ENCODE measurements at regions not wholly inside any gene's neighbourhood (a gene's known extent, or its start where the extent isn't known, plus 50 kb on each side); places are given as distances from the start of the nearest gene placed in this dataset.

DNA sequence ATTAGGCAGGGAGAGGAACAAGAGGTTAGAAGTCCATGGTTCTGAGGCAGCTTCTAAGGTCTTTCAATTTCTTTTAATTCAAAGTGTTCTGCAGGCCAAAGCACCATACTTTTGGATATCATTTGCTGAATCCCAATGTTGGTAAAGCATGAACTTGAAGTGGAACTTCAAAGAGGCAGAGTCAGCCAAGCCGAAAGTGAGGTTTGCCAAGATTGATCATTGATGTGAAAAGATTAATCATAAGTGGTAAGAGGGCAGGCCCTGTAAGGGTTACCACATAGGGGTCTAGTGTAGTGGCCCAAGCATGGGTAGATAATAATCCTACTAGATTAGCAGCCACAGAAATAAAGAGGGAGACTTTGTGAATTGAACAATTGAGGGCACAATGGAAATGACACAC, 191.7 kb upstream of the DIO2 start:
- H3K4me1 Mint-ChIP-seq, result no peaks in the 10 kb centered on the region
- POLR2A ChIA-PET, result no interaction called here
- H3K27me3 Mint-ChIP-seq, result peaks cover 0 to 9% (median 0%) of the 10 kb centered on the region in 5 donors

DNA sequence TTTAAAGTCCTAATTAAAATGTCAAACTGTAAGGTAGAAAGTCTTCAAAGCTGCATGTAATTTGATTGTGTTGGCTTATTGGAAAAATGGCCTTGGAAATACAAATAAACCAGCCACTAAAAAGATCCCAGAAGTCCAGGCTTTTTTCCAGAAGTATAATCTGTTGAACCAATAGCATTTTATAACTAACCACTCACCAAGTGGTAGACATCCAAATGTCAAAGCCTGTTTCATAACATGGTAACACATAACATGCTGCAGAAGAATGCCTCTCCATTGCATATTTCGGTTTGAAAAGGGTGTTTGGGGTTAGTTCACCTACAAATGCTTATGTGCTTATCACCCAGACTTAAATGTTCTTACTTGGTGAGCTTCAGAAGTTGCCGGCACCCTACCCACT, 183.7 kb upstream of the DIO2 start:
- peaks cover 0 to 16% (median 9%) of the 10 kb centered on the region in 9 donors for H3K9me3 Mint-ChIP-seq
- peaks cover 0 to 1% (median 0%) of the 10 kb centered on the region in 5 donors for H3K27me3 Mint-ChIP-seq
- H3K4me3 Mint-ChIP-seq, result no peak overlapping the region
- no peaks in the 10 kb centered on the region for H3K4me1 Mint-ChIP-seq
- ATAC-seq, result no peak
- no peak overlapping the region for H3K27ac Mint-ChIP-seq
- no peak for DNase-seq
- POLR2A ChIA-PET, result no interaction called here
- no peaks in the 10 kb centered on the region for H3K36me3 Mint-ChIP-seq

More for the DNA sequence above, 191.7 kb upstream of the DIO2 start:
- Mint-ChIP-seq H3K36me3 (no peaks in the 10 kb centered on the region), H3K9me3 (peaks cover 0 to 15% (median 3%) of the 10 kb centered on the region in 9 donors), H3K4me3 (no peak overlapping the region), H3K27ac (no peak overlapping the region)
- ATAC-seq (no peak), DNase-seq (no peak)

DNA sequence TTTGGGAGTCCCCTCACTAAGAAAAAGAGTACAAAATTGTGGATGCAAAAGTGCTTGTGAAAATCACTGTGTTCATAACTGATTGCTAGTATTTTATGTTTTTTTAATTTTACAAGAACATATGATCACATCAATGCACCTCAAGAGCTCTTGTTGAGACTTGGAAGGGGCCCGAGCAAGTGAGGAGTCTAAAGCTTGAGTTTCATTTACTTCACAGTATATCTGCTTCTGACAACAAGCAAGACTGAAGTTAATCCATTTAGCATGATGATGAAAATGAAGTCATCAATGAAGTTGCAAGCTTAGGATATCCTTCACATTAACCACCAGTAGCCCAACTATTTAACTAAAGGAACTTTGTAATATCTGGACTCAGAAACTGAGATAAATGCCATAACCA, 182.5 kb upstream of the DIO2 start:
- DNase-seq (no peak), ATAC-seq (no peak)
- H3K4me3 Mint-ChIP-seq, result no peak overlapping the region
- no peak overlapping the region for H3K27ac Mint-ChIP-seq
- POLR2A ChIA-PET, result no interaction called here
- no peaks in the 10 kb centered on the region for H3K36me3 Mint-ChIP-seq
- peaks cover 0 to 19% (median 10%) of the 10 kb centered on the region in 9 donors for H3K9me3 Mint-ChIP-seq
- peaks cover 0 to 1% (median 0%) of the 10 kb centered on the region in 5 donors for H3K27me3 Mint-ChIP-seq
- H3K4me1 Mint-ChIP-seq, result no peaks in the 10 kb centered on the region

DNA sequence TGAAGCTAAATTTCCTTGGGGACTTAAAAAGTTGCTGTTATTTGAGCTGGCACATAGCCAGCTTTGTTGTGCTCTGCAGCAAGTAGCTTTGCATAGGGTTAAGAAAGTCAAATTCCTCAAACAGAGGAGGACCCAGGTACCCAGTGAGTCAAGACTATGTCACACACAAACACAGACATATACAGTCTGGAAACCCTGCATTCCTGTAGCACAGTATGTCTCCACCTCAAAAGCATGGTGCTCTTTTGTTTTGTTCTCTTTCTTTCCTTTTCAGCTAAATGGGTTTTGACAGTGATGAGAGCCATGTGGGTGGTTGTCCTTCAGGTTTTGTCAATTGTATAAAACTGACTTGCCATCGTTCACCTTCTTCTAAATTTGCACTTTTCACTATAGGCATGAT, 179.6 kb upstream of the DIO2 start:
- H3K4me3 Mint-ChIP-seq, result no peak overlapping the region
- POLR2A ChIA-PET, result no interaction called here
- H3K9me3 Mint-ChIP-seq, result peaks cover 0 to 7% (median 1%) of the 10 kb centered on the region in 9 donors
- H3K4me1 Mint-ChIP-seq, result no peaks in the 10 kb centered on the region
- DNase-seq (no peak), ATAC-seq (no peak)
- no peaks in the 10 kb centered on the region for H3K36me3 Mint-ChIP-seq
- H3K27ac Mint-ChIP-seq, result no peak overlapping the region
- peaks cover 0 to 3% (median 0%) of the 10 kb centered on the region in 5 donors for H3K27me3 Mint-ChIP-seq

DNA sequence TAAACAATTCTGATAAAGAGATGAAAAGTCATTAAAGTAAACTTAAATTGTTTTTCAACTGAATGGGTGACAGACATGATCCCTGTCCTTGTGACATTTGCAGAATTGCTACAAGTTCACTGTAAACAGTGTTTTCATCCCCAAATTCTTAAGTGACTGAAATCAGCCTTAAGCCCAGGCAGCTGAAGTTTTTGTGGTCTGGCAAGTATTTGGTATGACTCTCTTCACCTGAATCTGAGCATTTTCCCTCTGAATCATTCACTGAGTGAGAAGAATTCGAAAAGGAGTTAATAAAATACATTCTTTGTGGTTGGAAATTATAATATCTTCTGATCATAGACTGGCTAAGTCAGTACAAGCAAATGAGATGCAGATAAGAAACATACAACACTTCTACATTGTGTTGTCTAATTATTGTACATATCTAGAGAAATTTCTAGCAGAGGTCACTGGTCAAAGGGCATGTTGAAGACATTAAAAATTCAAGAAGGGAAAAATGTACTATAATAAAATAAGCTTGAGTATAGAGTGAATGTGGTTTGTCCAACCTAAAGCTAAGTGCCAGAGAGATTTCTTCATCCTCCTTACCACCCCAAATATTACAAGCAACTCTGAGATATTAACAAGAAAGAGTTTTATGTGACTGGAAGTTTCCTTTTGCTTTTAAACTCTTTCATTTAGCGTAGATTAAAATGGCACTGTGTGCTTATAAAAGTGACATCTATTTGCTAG, 177.8 kb upstream of the DIO2 start:
- Mint-ChIP-seq H3K27me3 (peaks cover 0 to 5% (median 0%) of the 10 kb centered on the region in 5 donors), H3K9me3 (peaks cover 0 to 4% (median 0%) of the 10 kb centered on the region in 9 donors), H3K4me1 (no peaks in the 10 kb centered on the region), H3K27ac (no peak overlapping the region), H3K4me3 (no peak overlapping the region), H3K36me3 (no peaks in the 10 kb centered on the region)
- ATAC-seq (no peak), DNase-seq (no peak)
- POLR2A ChIA-PET, result no interaction called here

DNA sequence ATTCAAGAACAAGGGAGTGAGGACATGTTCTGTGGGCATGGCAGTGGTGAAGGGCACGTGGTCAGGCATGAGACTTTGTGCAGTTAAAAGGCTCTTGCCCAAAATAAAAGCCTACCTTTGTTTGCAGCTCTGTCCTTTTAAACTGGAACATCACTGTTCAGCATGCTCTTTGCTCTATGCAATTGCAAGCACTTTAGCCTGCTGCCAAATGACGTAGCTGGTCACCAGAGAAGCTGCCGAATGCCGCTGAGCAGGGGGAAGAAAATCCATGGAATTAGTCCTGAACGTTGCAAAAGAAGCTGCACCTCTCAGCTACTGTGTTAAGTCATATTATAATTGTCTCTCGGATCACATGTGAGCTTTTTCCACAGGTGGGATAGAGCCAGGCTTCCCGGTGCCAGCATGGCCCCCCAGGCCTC, 176.3 kb upstream of the DIO2 start:
- POLR2A ChIA-PET, result no interaction called here
- ATAC-seq (no peak), DNase-seq (no peak)
- H3K27ac Mint-ChIP-seq, result no peak overlapping the region
- H3K36me3 Mint-ChIP-seq, result no peaks in the 10 kb centered on the region
- H3K9me3 Mint-ChIP-seq, result peaks cover 0 to 4% (median 0%) of the 10 kb centered on the region in 9 donors
- H3K4me1 Mint-ChIP-seq, result no peaks in the 10 kb centered on the region
- peaks cover 0 to 5% (median 0%) of the 10 kb centered on the region in 5 donors for H3K27me3 Mint-ChIP-seq
- H3K4me3 Mint-ChIP-seq, result no peak overlapping the region

DNA sequence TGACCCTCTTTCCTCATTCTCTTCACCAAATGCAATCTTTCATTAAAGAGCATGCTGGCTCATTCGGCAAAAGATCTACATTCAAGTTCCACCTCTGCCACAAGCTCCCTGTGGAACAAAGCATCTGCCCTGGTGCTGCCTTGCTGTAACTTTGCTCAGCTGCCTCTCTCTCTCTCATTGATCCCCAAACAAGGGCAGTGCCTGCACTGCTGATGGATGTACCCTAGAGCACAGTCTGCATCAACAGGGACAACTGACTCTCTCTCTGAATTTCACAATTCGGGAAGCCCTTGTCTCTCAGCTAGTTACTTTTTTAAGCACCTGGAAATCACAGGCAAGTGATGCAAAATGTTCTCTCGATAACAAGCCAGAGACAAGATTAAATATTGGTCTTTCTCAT, 174.0 kb upstream of the DIO2 start:
- no peak overlapping the region for H3K27ac Mint-ChIP-seq
- peaks cover 0 to 4% (median 2%) of the 10 kb centered on the region in 9 donors for H3K9me3 Mint-ChIP-seq
- POLR2A ChIA-PET, result no interaction called here
- no peaks in the 10 kb centered on the region for H3K4me1 Mint-ChIP-seq
- ATAC-seq (no peak), DNase-seq (no peak)
- H3K4me3 Mint-ChIP-seq, result no peak overlapping the region
- no peaks in the 10 kb centered on the region for H3K36me3 Mint-ChIP-seq
- H3K27me3 Mint-ChIP-seq, result peaks cover 0 to 5% (median 0%) of the 10 kb centered on the region in 5 donors

DNA sequence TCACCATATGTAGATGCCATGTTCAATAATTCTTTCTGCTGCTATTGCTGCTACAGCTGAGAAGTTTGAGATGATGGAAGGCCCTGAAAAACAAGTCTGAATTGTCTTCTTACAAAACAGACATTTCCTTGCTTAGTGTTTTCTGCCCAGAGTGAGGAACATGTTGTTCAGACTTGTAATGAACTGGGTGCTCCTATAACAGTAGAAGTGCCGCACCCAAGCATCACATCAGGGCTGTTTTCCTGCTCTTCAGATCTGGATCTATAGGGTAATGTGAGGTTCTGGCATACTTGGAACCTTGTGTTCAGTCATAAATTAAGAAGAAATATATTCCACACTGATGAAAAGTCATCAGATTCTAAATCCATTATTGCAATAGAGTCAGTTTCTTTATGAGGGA, 171.9 kb upstream of the DIO2 start:
- Mint-ChIP-seq H3K27ac (no peak overlapping the region), H3K4me1 (no peaks in the 10 kb centered on the region)
- POLR2A ChIA-PET, result no interaction called here

DNA sequence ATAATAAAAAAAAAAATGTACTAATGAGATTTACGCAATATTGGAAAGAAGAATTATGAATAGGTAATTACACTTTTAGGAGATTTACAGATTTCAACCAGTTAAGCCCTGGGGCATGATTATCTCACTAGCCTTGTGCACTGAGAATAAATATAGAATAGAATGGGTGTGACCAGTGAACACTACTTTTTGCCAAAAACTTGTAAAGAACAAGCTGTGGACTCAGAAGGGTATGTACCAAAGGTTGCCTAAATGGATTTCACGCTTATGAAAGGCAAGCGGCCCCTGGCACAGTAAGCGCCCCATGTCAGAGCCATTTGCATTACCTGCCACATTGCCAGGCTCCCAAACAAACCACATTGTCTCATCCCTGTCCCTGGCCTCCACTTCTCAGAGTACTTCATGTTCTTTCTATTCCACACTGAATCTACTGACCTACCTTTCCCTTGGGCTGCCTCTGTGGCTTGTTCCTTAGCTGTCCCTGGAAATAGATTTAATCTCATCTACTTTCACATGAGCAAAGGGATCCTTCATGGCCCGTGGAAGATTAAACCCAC, 170.6 kb upstream of the DIO2 start:
- no peak for DNase-seq
- Mint-ChIP-seq H3K27ac (no peak overlapping the region), H3K36me3 (no peaks in the 10 kb centered on the region), H3K27me3 (peaks cover 0 to 3% (median 2%) of the 10 kb centered on the region in 5 donors), H3K4me3 (no peak overlapping the region), H3K4me1 (no peaks in the 10 kb centered on the region), H3K9me3 (peaks cover 0 to 3% (median 1%) of the 10 kb centered on the region in 9 donors)
- POLR2A ChIA-PET, result no interaction called here
- no peak for ATAC-seq

More for the DNA sequence above, 171.9 kb upstream of the DIO2 start:
- ATAC-seq (no peak), DNase-seq (no peak)
- H3K27me3 Mint-ChIP-seq, result peaks cover 0 to 4% (median 0%) of the 10 kb centered on the region in 5 donors
- H3K4me3 Mint-ChIP-seq, result no peak overlapping the region
- no peaks in the 10 kb centered on the region for H3K36me3 Mint-ChIP-seq
- peaks cover 0 to 4% (median 0%) of the 10 kb centered on the region in 9 donors for H3K9me3 Mint-ChIP-seq

DNA sequence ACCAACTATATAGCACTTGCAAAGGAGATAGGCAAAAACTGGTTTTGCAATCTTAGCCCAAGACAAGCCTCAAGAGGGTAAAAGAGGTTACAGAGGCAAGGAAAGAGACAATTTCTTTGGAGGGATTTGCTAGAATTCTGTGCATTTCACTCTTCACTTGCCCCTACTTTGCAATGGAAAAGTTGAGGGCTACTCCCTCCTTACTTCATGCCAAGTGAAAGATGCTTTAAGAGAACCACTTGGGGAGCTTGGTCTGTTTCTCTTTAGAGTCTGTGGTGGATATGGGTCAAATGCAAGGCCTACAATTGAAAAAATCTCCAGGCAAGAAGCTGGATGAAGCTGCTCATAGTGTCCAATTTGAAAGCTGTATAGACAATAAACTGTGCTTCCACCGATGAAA, 167.7 kb upstream of the DIO2 start:
- Mint-ChIP-seq H3K36me3 (no peaks in the 10 kb centered on the region), H3K4me3 (no peak overlapping the region), H3K4me1 (no peaks in the 10 kb centered on the region), H3K27ac (no peak overlapping the region), H3K27me3 (peaks cover 0 to 10% (median 3%) of the 10 kb centered on the region in 5 donors), H3K9me3 (peaks cover 0 to 14% (median 0%) of the 10 kb centered on the region in 9 donors)
- POLR2A ChIA-PET, result no interaction called here
- DNase-seq (no peak), ATAC-seq (no peak)

DNA sequence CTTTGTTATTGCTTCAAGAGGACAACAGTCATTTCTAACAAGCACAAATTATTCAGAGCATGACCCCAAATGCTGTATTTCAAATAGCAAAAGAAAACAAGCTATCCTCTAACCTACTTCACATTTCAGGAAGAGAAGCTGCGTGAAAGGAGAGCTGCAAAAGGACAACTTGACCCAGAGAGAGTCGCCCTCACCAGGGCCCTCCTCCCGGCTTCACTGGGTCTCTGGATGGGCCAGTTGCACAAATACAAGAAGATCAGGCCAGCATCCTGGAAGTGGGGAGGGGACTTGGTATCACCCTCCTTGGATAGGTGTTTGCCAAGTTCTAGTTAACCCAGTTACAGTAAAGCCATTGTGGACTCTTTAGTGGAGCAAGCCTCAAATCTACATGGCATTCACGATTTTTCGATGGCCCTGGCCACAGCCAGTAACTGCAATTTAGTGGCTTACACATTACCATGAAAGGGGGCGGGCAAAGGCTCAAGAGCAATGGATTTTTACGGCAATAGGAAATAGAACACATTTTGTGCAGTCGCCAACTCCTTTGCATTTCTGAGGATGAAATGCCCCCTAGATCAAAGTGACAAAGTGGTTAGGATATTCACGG, 166.9 kb upstream of the DIO2 start:
- peaks cover 2 to 14% (median 5%) of the 10 kb centered on the region in 9 donors for H3K9me3 Mint-ChIP-seq
- H3K4me3 Mint-ChIP-seq, result no peak overlapping the region
- POLR2A ChIA-PET, result no interaction called here
- ATAC-seq, result no peak
- H3K27ac Mint-ChIP-seq, result no peak overlapping the region
- peaks cover 0 to 10% (median 3%) of the 10 kb centered on the region in 5 donors for H3K27me3 Mint-ChIP-seq
- DNase-seq, result no peak
- H3K4me1 Mint-ChIP-seq, result no peaks in the 10 kb centered on the region
- no peaks in the 10 kb centered on the region for H3K36me3 Mint-ChIP-seq

DNA sequence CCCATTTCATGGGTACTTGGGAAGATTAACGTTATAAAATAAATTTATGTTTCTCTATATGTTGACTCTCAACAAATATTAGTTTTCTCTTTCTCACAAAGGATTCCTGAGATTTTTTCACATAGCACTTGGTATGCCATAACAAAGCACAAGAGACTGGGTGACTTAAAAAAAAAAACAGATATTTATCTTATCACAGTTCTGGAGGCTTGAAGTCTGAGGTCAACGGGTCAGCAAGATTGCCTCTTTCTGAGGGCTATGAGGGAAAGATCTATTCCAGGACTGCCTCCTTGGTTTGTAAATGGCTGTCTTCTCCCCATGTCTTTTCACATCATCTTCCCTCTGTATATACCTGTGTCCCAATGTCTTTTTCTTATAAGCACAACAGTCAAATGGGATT, 153.5 kb upstream of the DIO2 start:
- POLR2A ChIA-PET, result no interaction called here
- ATAC-seq, result no peak
- H3K4me1 Mint-ChIP-seq, result no peaks in the 10 kb centered on the region

DNA sequence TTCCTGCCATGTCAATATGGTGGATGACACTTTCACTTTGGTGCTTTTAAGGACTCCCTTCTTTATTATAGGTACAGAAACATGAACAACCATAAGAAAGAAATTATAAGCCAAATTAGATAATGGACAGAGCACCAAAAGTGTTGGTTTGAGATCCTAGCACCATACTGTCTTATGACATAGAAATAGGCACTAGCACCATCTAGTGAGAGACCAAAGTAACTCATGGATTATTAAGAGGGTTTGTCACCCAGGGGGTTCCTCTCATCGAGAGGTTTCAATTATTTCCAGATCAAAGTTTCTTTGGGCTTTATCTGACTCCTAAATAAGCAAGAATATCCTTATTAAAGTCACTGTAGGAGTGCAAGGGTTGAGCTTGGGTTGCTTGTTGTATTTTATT, 153.0 kb upstream of the DIO2 start:
- ATAC-seq, result no peak
- no peaks in the 10 kb centered on the region for H3K36me3 Mint-ChIP-seq

More for the DNA sequence above, 153.5 kb upstream of the DIO2 start:
- no peak overlapping the region for H3K4me3 Mint-ChIP-seq
- no peak for DNase-seq
- H3K36me3 Mint-ChIP-seq, result no peaks in the 10 kb centered on the region
- H3K27me3 Mint-ChIP-seq, result peaks cover 0 to 1% (median 0%) of the 10 kb centered on the region in 5 donors
- H3K9me3 Mint-ChIP-seq, result peaks cover 0 to 10% (median 2%) of the 10 kb centered on the region in 9 donors
- H3K27ac Mint-ChIP-seq, result no peak overlapping the region

More for the DNA sequence above, 153.0 kb upstream of the DIO2 start:
- H3K4me3 Mint-ChIP-seq, result no peak overlapping the region
- H3K27me3 Mint-ChIP-seq, result peaks cover 0 to 1% (median 0%) of the 10 kb centered on the region in 5 donors
- POLR2A ChIA-PET, result no interaction called here
- no peak overlapping the region for H3K27ac Mint-ChIP-seq
- no peak for DNase-seq
- no peaks in the 10 kb centered on the region for H3K4me1 Mint-ChIP-seq
- peaks cover 0 to 10% (median 2%) of the 10 kb centered on the region in 9 donors for H3K9me3 Mint-ChIP-seq

Measured in naive thymus-derived CD8-positive, alpha-beta T cell (primary cell).